GM12875 (cell line): ENCODE measurements at regions not wholly inside any gene's neighbourhood (a gene's known extent, or its start where the extent isn't known, plus 50 kb on each side); places are given as distances from the start of the nearest gene placed in this dataset.

Source experiments
- H3K4me3 ChIP-seq: one replicate; pipeline ENCODE4 v1.5.1; 2011; ENCODE audit warnings: low read depth, low read length, control low read depth
- CTCF ChIP-seq: IDR thresholded peaks from 2 replicates; pipeline ENCODE4 v1.5.1; 2011; ENCODE audit warnings: low read depth, mild to moderate bottlenecking, control low read depth, inconsistent platforms, low read length, moderate library complexity, borderline replicate concordance; ENCODE audit not compliant: insufficient read depth

GRCh38 chr3:110743984-110744383 is 327.6 kb upstream of the NECTIN3 start:
- TF ChIP-seq CTCF = no peak
- no peak overlapping the region for H3K4me3 ChIP-seq

- no peak for TF ChIP-seq CTCF
- no peak overlapping the region for H3K4me3 ChIP-seq
Observed at GRCh38 chr3:110744723-110745122, 326.9 kb upstream of the NECTIN3 start.

DNA sequence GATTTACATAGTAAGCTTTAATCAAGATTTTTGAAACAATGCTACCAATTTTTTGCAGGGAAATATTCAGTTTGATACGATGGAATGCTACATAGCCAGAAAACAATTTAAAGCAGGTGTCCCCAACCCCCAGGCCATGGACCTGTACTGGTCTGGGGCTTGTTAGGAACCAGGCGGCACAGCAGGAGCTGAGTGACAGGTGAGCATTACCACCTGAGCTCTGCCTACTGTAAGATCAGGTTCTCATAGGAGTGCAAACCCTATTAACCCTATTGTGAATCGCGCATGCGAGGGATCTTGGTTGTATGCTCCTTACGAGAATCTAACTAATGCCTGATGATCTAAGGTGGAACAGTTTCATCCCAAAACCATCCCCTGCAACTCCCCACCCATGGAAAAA is 322.6 kb upstream of the NECTIN3 start:
- TF ChIP-seq CTCF = no peak
- no peak overlapping the region for H3K4me3 ChIP-seq

- no peak overlapping the region for H3K4me3 ChIP-seq
- TF ChIP-seq CTCF = no peak
Observed at GRCh38 chr3:110750201-110750600, 321.4 kb upstream of the NECTIN3 start.

GRCh38 chr3:110752307-110752706 is 319.3 kb upstream of the NECTIN3 start:
- TF ChIP-seq CTCF = no peak

DNA sequence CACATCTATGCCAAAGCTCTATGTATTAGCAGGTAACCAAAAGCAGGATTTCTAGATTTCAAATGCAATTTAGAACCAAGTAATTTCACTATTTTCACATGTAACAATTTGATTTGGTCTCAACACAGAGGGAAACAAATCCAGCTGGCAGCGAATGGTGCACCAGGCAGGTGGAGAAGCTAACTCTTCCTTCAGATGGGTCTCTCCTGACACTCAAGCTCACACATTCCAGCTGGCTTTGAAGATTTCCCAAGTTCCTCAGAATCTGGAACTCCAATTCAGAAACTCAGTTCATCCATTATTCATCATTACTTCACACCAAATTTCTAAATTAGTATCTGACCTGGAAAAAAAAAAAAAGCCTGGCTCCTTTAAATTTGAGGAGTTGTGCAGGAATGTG is 318.1 kb upstream of the NECTIN3 start:
- TF ChIP-seq CTCF = no peak
- no peak overlapping the region for H3K4me3 ChIP-seq

More at GRCh38 chr3:110752307-110752706, 319.3 kb upstream of the NECTIN3 start:
- H3K4me3 ChIP-seq = no peak overlapping the region

DNA sequence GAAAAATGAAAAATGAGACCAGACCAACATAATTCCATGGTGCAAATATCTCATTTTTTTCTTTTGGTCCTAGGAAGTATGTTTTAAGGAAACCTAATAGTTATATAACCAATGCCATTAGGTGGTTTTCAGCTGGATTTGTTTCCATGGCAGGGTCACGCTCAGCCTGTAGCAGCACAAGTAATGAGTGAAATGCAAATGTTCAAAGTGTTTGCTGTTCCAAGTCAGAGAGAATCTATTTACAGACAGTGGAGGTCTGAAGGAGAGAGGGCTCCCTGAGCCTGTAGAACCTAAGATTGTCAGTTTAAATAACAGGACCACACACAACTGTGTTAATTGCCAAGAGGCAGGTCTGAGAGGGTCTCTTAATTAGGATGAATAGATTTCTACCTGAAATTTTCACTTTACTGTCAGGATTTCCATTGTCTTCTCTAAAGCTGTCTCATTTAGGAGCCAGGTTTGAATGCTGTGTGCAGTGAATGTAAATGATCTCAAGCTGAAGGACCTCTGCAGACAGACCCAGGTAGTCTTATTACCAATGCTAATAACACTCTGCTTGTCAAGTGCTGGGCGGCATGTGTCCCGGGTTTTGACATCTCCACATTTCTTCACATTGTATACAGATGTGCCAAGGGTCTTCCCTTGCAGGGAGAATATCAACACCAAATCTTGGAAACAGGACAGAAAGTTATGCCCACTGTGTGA is 317.3 kb upstream of the NECTIN3 start:
- TF ChIP-seq CTCF = no peak
- no peak overlapping the region for H3K4me3 ChIP-seq
